SK-N-SH (cell line): ENCODE measurements at regions not wholly inside any gene's neighbourhood (a gene's known extent, or its start where the extent isn't known, plus 50 kb on each side); places are given as distances from the start of the nearest gene placed in this dataset.

Experiments
- CTCF ChIA-PET: fragments of 300-600, 350-600 bp; formaldehyde crosslinking; extraction: SDS; loops from one replicate; lab custom pipeline; 2021; lab: Yijun Ruan, JAX
- POLR2A ChIA-PET: fragments of 350-600 bp; sonication (Branson Sonifier 250); formaldehyde crosslinking; extraction: SDS; loops from one replicate; lab custom pipeline; 2020; ENCODE audit warnings: antibody characterized with exemption, inconsistent platforms; lab: Yijun Ruan, JAX
- DNase-seq: peaks from one replicate; pipeline ENCODE4 v3.0.0; 2012
- H2AFZ ChIP-seq: fragments of 200-600 bp; sonication (generic); 2 replicates; pipeline ENCODE4 v1.8.1; 2016; ENCODE audit warnings: antibody characterized with exemption, mild to moderate bottlenecking, low read depth
- H3F3A ChIP-seq: fragments of 200-600 bp; sonication (generic); replicated peaks from 2 replicates; pipeline ENCODE3; 2016; ENCODE audit warnings: antibody characterized with exemption, mild to moderate bottlenecking; ENCODE audit not compliant: insufficient read depth
- H3K27ac ChIP-seq, 2 experiments: fragments of 200-500 bp in 1 of 2; fragments of 200-600 bp in 1 of 2; sonication (Bioruptor generic) in 1 of 2; sonication (generic), shearing (Covaris generic) in 1 of 2; 2 replicates each; pipeline versions ENCODE4 v1.5.1 to v1.6.1; 2014 to 2016; ENCODE audit warnings: low read depth in 2 of 2, inconsistent platforms in 1 of 2, low read length in 1 of 2, mild to moderate bottlenecking in 1 of 2, mixed read lengths in 1 of 2
- H3K27me3 ChIP-seq: fragments of 200-600 bp; sonication (generic), shearing (Covaris generic); 2 replicates; pipeline ENCODE4 v1.6.1; 2016; ENCODE audit warnings: mixed run types; ENCODE audit not compliant: insufficient read depth
- H3K36me3 ChIP-seq, 2 experiments: fragments of 200-500 bp in 1 of 2; fragments of 200-600 bp in 1 of 2; sonication (Bioruptor generic) in 1 of 2; sonication (generic) in 1 of 2; replicated peaks in 1 of 2; 2 replicates each; pipeline versions ENCODE3 to v1.5.1; 2014 to 2016; ENCODE audit warnings: low read length in 1 of 2, mild to moderate bottlenecking in 1 of 2; ENCODE audit not compliant: insufficient read depth in 2 of 2, control insufficient read depth in 1 of 2
- H3K4me1 ChIP-seq, 2 experiments: fragments of 200-500 bp in 1 of 2; fragments of 200-600 bp in 1 of 2; sonication (Bioruptor generic) in 1 of 2; sonication (generic), shearing (Covaris generic) in 1 of 2; 2 replicates each; pipeline versions ENCODE4 v1.5.1 to v1.6.1; 2014 to 2016; ENCODE audit warnings: low read depth in 1 of 2, low read length in 1 of 2, mixed run types in 1 of 2; ENCODE audit not compliant: insufficient read depth in 2 of 2, control insufficient read depth in 1 of 2
- H3K4me2 ChIP-seq: fragments of 200-600 bp; sonication (generic), shearing (Covaris generic); 2 replicates; pipeline ENCODE4 v1.6.1; 2017; ENCODE audit warnings: mixed run types
- H3K4me3 ChIP-seq, 2 experiments: fragments of 200-500 bp in 1 of 2; fragments of 200-600 bp in 1 of 2; sonication (Bioruptor generic) in 1 of 2; sonication (generic), shearing (Covaris generic) in 1 of 2; 2 replicates each; pipeline versions ENCODE4 v1.5.1 to v1.8.1; 2014 to 2016; ENCODE audit warnings: low read depth in 2 of 2, inconsistent platforms in 1 of 2, low read length in 1 of 2, mild to moderate bottlenecking in 1 of 2, mixed read lengths in 1 of 2, moderate library complexity in 1 of 2
- H3K79me2 ChIP-seq: fragments of 200-600 bp; sonication (generic); 2 replicates; pipeline ENCODE4 v1.8.1; 2017; ENCODE audit warnings: mild to moderate bottlenecking; ENCODE audit not compliant: insufficient read depth
- H3K9ac ChIP-seq: fragments of 200-600 bp; sonication (generic); 2 replicates; pipeline ENCODE4 v1.6.1; 2017; ENCODE audit warnings: mixed run types
- H3K9me2 ChIP-seq: fragments of 200-600 bp; sonication (generic); 2 replicates; pipeline ENCODE4 v1.6.1; 2017; ENCODE audit warnings: mixed run types
- H3K9me3 ChIP-seq: fragments of 200-600 bp; sonication (generic); 2 replicates; pipeline ENCODE4 v1.6.1; 2017; ENCODE audit warnings: mixed run types, mild to moderate bottlenecking, moderate library complexity
- H4K20me1 ChIP-seq: fragments of 200-600 bp; sonication (generic); 2 replicates; pipeline ENCODE4 v1.6.1; 2017; ENCODE audit warnings: mild to moderate bottlenecking, mixed run types; ENCODE audit not compliant: insufficient read depth
- CTCF ChIP-seq: fragments of 200-600 bp; sonication (generic); IDR thresholded peaks from 2 replicates; pipeline ENCODE4 v1.6.1; 2017; ENCODE audit warnings: antibody characterized with exemption, mild to moderate bottlenecking, moderate library complexity
- ELF1 ChIP-seq: IDR thresholded peaks from 2 replicates; pipeline ENCODE4 v1.4.0; 2012
- EP300 ChIP-seq, 2 experiments: IDR thresholded peaks; 2 replicates each; pipeline versions ENCODE4 v1.4.0 to v1.6.1; 2012; ENCODE audit warnings: borderline replicate concordance in 1 of 2, low read depth in 1 of 2, low read length in 1 of 2
- FOSL2 ChIP-seq: IDR thresholded peaks from 2 replicates; pipeline ENCODE4 v1.4.0; 2012; ENCODE audit warnings: low read depth, mild to moderate bottlenecking, moderate library complexity, borderline replicate concordance
- GABPA ChIP-seq: IDR thresholded peaks from 2 replicates; pipeline ENCODE4 v1.4.0; 2012; ENCODE audit warnings: low read depth, mild to moderate bottlenecking
- GATA2 ChIP-seq: sonication (generic); formaldehyde crosslinking; IDR thresholded peaks from 2 replicates; pipeline ENCODE4 v1.5.0; 2020; ENCODE audit warnings: mild to moderate bottlenecking, missing genetic modification reagents
- MAX ChIP-seq: IDR thresholded peaks from 2 replicates; pipeline ENCODE4 v1.4.0; 2012; ENCODE audit warnings: low read depth
- NFIC ChIP-seq: IDR thresholded peaks from 2 replicates; pipeline ENCODE4 v1.4.0; 2012; ENCODE audit warnings: borderline replicate concordance
- POLR2AphosphoS5 ChIP-seq: IDR thresholded peaks from 2 replicates; pipeline ENCODE4 v1.6.1; 2012; ENCODE audit warnings: low read depth, low read length
- RAD21 ChIP-seq: IDR thresholded peaks from 2 replicates; pipeline ENCODE4 v1.6.1; 2012; ENCODE audit warnings: mild to moderate bottlenecking, low read length
- RFX5 ChIP-seq: IDR thresholded peaks from 2 replicates; pipeline ENCODE4 v1.6.1; 2012; ENCODE audit warnings: mild to moderate bottlenecking, improper control_type of control experiment, low read length
- SIN3A ChIP-seq: IDR thresholded peaks from 2 replicates; pipeline ENCODE4 v1.6.1; 2012; ENCODE audit warnings: low read depth, mild to moderate bottlenecking, low read length, moderate library complexity, borderline replicate concordance
- SMC3 ChIP-seq: IDR thresholded peaks from 2 replicates; pipeline ENCODE4 v1.6.1; 2012; ENCODE audit warnings: low read depth, low read length, improper control_type of control experiment
- TAF1 ChIP-seq: IDR thresholded peaks from 2 replicates; pipeline ENCODE4 v1.6.1; 2012; ENCODE audit warnings: low read depth, mild to moderate bottlenecking, low read length, moderate library complexity, borderline replicate concordance
- USF2 ChIP-seq: fragments of 150-350 bp; IDR thresholded peaks from 2 replicates; pipeline ENCODE4 v1.6.1; 2017; ENCODE audit warnings: antibody characterized with exemption, low read length, low read depth, borderline replicate concordance
- YY1 ChIP-seq: IDR thresholded peaks from 2 replicates; pipeline ENCODE4 v1.4.0; 2012; ENCODE audit warnings: low read depth, mild to moderate bottlenecking
- WGBS: methylation state at CpG from one replicate; pipeline ENCODE4 v1.1.6; 2017; ENCODE audit warnings: low lambda C conversion rate; 5-methylcytosine and 5-hydroxymethylcytosine counted together

- TF ChIP-seq RFX5 (no peak), TAF1 (no peak), GABPA (no peak)
Measured at GRCh38 chr14:106789318-106789717, 1262.9 kb downstream of the TMEM121 start (continued).

GRCh38 chr14:106790189-106791036, 1264.0 kb downstream of the TMEM121 start:
- H3K36me3 ChIP-seq, result no peaks in the 10 kb centered on the region
- ChIA-PET CTCF (interaction anchor here (0.8 to 2.8 kb wide), 16 partner anchors 9 to 187 kb away, joined by 3 to 19 read pairs (median 4); no protein-coding TSS in a partner anchor), POLR2A (no interaction called here)
- 6% methylated on average over 14 of the region's 17 CpGs for WGBS
- no peak overlapping the region for H2AFZ ChIP-seq
- no peaks in the 10 kb centered on the region for H3K79me2 ChIP-seq
- no peaks in the 10 kb centered on the region for H3K9me3 ChIP-seq
- no peak for TF ChIP-seq YY1
- TF ChIP-seq SIN3A, result no peak
- TF ChIP-seq MAX, result no peak
- TF ChIP-seq CTCF, result peak; percentile 87
- no peak for TF ChIP-seq EP300 (IDR thresholded peaks at IDR 0.05; ENCODE audit: borderline replicate concordance in 1 of 2, low read depth in 1 of 2, low read length in 1 of 2)
- TF ChIP-seq GABPA, result no peak
- no peak for TF ChIP-seq GATA2 (CRISPR knock-in tag)
- peak; percentile 30 for TF ChIP-seq RAD21
- TF ChIP-seq ELF1, result no peak
- no peak for TF ChIP-seq SMC3
- no peak for TF ChIP-seq FOSL2
- no peak for TF ChIP-seq POLR2AphosphoS5
- no peak for TF ChIP-seq NFIC
- TF ChIP-seq USF2, result no peak
- no peak overlapping the region for H3K27ac ChIP-seq
- no peaks in the 10 kb centered on the region for H3K9me2 ChIP-seq
- no peak overlapping the region for H3K9ac ChIP-seq
- peak; percentile 68 for DNase-seq
- H3K4me2 ChIP-seq, result no peak overlapping the region
- H3K27me3 ChIP-seq, result peaks cover 27% of the 10 kb centered on the region
- H3K4me1 ChIP-seq, result no peaks in the 10 kb centered on the region
- H4K20me1 ChIP-seq, result no peaks in the 10 kb centered on the region
- no peak overlapping the region for H3K4me3 ChIP-seq
- no peaks in the 10 kb centered on the region for H3F3A ChIP-seq
